Fibroblast of skin of left biceps (primary cell): ENCODE measurements at regions not wholly inside any gene's neighbourhood (a gene's known extent, or its start where the extent isn't known, plus 50 kb on each side); places are given as distances from the start of the nearest gene placed in this dataset.

Source experiments
- DNase-seq, 2 experiments: peaks; one replicate each; pipeline ENCODE4 v3.0.0-alpha.2; 2013; ENCODE audit warnings: low read depth in 2 of 2

DNA sequence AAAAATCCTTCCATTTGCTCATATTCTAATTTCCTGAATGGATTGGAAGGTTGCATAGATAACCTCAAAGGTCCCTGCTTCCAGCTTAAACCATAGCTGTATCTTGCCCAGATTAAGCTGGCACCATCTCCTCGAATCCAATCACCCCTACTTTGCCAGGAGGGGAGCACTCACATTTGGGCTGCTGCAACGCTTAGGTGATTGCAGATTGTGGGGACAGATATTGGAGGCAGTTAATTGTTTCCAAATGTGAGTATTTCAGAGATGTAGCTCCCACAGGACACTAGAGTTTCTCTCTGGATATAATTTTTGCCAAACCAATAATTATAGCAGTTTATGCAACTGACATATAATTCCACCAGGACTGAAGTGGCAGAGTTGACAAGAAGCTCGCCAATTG lies 53.5 kb upstream of the ACSL1 start:
- no peak for DNase-seq

DNA sequence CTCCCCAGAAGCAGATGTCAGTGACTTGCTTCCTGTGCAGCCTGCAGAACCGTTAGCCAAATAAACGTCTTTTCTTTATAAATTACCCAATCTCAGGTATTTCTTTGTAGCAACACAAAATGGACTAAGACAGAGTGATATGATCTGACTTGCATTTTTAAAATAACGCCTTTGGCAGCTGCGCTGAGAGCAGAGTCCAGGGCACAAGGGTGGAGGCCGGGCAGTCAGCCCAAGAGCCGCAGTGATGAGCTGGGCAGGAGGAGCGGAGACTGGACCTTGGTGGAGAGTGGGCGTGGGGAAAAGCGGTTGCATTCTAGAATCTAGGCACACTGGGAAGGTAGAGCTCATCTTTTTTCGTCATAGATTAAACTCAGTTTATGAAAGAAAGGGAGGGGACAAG lies 56.5 kb upstream of the ACSL1 start:
- no peak for DNase-seq

DNA sequence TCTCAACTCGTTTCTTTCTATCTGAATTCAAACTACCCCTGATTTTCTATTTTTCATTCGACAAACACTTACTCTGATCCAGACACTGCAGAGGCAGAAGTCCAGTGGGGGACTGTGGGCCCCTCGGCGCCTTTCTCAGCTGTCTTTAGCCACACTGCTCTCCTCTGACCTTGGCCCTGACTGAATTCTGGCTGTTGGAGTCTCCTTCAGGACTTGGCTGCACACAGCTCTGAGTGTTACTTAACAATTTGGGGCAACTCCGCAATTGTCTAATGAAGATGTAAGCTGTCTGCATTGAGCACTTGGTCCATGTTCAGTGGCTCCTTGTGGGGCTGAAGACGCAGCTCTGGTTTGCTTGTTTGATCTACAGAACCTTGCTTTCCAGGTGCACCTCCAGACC lies 57.3 kb upstream of the ACSL1 start:
- DNase-seq = no peak

DNA sequence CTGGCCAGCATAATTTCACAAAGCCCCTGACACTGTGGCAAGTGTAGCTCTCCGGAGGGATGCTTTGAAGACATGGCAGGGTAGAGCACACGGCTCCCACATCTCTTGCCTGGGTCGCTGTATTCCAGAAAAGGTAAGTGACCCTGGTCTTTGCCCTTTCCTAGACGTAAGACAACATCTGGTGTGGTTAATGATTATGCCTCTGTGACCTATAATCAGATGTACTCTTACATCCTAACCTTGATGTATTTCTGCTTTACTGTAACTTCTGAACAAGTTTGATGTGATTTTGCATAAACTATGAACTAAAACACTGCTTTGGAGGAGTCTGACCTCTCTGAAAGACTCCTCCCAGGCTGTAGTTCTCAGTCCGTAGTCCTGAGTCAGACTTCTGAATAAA lies 59.1 kb upstream of the ACSL1 start:
- no peak for DNase-seq

DNA sequence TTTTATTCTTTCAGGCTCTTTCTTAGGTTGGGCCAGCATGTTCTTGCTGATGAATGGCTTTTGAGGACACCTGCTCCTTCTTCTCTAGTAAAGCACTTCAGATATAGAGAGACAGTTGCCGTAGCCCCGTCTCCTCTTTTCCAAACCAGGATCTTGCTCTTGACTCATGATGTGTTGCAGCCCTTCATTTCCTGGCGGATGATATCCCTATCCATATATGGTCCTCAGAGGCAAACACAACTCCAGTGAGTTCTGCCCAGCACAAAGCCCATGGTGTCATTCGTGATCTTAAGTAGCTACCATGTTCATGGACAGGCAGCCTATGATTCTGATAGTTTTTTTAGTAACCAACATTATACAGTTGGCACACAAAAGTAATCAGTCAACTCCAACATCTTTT lies 59.8 kb upstream of the ACSL1 start:
- DNase-seq = no peak

DNA sequence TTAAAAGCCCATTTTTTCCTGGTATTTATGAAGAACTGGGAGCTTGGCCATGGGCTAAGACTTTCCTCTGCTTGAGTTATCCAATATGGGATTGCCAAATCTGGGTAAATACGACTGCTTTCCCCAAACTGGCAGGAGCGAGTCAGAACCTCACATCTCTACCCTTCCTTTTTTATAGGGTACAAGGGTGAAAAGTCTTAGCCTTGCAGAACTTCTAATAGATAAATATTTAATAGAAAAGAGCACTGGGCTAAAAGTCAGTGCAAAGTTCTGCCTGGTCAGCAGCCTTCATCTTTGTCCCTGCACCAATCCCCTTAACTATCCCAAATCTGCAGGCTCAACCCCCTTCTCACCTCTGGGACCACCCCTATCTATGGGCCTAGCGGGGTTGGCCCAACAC lies 61.6 kb upstream of the ACSL1 start:
- no peak for DNase-seq

DNA sequence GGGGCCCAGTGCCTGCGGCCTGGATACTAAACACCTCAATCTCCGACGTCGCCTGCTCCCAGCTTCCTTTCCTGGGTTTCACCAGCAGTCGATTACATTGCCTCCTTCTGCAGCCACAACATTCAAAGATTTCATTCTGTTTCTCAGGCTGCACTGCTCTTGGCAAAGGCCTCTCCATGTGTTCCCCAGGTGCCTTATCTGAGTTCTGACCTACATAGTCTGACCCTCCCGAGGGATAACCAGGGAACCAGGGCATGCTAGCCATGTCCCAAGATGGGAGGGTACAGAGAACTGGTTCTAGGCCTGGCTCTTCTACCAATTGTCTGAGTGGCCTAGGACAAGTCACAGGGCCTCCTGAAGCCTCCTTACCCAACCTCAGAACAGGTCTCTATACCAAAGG lies 62.2 kb upstream of the ACSL1 start:
- DNase-seq = no peak

DNA sequence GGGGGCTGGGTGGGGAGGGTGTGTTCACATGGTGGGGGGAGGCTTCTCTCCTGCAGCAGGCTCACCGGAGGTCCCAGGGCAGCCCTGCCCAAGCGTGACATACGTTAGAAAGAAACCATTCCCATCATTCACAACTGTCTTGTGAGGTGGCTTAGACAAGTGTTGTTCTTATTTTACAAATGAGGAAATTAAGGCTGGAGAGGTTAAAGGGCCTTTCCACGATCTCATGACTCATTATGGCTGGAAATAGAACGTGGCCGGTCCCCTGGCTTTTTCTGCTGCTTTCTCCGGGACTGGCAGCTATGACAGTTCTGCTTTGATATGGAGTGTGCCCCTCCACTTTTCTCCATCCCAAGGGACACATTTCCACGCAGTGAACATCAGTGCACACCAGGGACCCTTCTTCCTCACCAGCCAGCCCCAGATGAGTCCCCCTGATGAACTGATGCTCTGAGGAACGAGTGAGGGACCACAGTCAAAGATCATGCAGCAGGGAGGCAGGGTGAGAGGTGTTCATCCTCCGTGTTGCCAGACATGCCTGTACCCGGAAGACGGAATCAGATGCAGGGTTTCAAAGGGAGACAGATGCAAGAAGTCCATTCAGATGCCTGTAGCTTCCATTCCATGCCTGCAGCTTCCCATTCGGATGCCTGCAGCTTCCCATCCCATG lies 64.0 kb upstream of the ACSL1 start:
- no peak for DNase-seq

DNA sequence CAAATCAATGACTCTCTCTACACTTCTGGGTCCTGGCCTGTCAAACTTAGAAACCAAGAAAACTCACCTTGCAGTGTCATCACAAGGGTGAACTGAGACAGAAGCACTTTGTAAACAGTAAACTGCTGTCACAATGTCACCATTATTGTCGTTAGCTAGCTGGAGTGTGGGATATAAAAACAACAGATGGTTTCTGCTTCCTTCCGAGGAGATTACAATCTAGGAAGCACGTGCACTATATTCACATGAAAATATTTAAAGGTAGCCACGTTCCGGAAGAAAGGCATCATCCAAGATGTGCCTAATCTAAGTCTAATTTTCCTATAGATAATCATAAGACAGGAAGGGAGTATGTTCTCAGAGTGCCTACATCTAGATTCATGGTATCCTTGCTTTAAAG lies 64.7 kb upstream of the ACSL1 start:
- no peak for DNase-seq

DNA sequence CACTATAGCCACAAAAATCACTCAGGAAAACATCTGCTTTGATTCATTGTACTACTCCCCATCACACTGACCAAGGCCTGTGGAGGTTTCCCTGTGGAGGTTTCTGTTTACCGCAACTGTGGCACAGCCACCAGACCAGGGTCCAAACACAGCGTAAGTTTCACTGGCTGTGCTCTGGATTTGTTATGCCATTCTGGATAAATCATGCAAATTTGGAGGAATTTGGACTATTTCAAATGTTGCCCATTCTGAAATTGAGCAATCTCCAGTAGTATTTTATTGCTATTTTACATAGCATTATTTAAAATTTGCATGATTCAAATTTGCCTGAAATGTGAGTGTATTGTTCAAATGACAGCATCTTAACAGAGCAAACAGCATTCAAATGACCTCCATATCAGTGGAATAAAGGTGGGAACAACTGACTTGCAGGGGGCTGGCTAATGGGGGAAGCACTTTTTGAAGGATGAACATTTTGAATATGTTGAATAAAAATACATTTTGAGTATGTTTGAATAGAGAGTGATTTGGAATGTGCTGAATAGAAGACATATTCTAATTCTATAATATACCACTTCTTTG lies 66.1 kb upstream of the ACSL1 start:
- DNase-seq = no peak

DNA sequence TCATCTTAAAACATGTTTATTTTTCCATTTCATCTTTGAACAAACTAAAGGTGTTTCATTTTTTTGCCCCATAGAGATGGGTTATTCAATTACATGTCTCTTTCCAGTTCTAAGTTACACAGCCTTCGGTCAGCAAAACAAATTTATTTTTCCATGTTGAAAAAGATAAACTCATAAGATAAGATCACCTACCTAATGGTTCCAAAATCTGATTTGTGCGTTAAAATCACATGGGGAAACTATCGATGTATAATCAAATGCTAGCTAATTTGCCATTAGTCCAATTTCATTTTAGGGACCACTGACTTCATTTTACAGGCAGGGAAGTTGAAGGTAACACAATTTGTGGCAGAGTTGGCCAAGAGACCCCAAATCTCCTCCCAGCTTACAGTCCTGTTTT lies 67.2 kb upstream of the ACSL1 start:
- DNase-seq = no peak

DNA sequence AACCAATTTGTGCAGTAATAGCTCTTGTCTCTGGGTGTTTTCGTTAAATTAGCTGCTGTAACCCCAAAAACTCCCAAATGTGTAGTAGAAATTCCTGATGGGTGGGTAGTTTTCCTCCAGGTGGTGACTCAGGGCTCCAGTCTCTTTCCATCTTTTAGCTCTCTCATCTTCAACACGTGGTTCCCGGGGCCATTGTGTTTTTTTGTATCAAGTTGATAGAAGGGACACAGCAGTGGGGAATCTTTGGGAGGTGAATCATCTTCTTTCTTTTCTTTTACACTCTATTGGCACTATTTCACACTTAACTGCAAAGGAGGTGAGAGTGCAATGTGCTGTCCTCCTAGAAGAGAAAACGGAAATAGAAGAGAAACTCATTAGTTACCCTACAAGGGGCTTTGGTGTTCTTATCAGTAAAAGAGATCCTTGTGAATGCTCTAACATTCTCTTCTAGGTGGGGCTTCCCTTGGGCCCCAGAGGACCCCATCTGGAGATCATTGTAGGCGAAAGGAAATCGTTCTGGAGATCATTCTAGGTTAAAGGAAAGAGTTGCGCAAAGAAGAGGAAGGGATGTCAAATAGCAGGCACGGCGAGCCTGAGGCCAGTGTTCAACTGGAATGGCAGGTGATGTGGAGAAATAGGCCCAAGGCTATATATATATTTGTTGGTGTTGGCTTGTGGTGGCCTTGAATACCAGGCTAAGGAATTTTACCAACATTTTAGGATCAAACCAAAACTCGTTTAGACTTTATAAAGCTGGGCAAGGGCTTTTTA lies 68.2 kb upstream of the ACSL1 start:
- DNase-seq = no peak

DNA sequence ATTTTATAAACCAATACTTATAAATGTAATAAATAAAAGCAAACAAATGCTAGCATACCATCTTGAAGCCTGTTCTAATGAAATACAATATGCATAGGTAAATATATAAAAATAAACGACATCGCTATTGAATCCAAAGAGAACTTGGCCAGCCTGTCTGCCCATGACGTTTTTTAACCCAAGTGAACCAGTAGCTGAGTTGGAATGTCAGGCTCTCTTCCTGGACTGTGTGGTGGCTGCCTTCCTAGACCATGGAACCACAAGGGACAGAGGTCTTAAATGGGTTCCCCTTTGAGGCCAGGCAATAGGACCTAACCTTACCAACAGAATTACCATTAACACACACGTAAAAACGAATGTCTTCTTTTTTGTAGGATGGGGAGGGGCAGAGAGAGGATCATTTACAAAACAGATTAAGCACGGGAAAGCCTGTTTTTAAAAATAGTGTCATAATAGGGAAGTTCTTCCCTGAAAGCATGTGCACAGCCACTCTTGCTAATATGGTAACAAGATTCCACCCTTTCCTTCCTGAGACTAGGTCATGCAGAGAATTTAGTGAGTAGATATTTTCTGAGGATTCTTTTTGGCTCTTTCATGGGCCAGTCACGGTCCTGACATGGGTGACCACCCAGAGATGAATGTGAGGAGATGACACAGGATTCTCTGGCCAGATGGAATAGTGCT lies 69.4 kb upstream of the ACSL1 start:
- no peak for DNase-seq

DNA sequence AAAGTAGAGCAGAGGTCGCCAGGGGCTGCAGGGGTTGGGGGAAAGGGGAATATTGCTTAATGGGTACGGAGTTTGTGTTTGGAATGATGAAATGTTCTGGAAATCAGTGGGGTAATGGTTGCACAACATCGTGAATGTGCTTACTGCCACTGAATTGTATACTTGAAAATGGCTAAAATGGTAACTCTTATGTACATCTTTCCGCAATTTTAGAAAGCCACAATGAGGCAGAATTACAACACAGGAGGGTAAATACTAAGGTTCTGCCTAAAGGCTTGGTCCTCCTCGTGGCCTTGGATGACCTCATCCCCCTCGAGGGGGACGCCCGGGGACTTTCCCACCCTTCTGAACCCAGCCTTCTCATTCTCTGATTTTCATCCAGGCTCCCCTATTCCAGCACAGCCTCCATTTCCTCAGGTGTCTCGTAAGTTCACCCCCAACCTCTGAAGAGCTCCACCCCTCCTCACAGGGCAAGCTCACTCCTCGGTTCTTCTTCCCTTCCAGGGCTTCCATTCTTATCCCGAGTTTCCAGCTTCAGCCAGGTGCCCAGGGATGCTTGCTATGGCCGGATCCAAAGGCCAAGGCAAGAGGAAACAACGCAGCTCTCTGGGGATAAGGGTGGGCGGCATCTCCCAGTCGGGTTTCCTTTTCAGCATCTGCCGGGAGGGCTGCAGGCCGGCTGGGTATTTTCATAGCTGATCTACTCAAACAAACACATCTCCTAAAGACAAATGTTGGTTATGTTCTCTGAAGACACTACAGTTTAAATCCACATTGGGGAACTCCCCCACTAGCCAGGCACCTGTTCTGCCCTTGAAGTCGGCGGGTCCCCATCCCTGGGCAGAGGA lies 71.3 kb upstream of the ACSL1 start:
- DNase-seq = no peak

DNA sequence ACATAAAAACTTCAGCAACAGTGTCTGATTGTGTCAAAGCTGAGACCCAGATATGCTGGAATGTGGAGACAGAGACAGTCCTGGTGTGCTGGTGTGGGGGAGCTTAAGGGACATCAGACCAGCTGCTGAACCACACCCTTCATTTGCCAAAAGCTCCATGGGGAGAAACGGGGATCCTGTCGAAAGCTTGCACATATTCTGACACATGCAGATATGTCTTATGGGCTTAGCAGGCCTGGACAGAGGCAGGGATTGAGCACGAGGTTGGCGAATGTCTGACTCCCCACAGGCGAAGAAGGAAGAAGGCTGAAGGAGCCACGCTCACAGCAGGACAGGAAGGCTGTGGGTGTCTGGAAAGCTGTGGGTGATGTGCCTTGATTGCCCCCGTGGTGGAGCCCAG lies 72.1 kb upstream of the ACSL1 start:
- DNase-seq = no peak

DNA sequence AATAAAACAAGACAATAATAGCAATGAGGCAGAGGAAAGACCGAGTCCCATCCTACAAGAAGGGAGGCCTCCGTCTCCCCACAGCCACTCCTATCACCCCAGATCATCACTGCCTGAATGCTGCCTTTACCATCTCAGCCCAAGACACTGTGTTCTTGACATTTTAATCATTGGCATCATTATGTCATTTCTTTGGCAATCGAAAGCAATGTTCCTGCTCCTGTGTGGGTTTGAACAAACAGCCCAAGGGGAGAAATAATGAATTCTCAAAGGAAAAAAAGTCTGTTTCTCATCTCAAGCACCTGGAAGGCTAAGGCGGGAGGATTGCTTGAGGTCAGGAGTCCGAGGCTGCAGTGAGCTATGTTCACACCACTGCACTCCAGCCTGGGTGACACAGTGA lies 73.0 kb upstream of the ACSL1 start:
- no peak for DNase-seq

DNA sequence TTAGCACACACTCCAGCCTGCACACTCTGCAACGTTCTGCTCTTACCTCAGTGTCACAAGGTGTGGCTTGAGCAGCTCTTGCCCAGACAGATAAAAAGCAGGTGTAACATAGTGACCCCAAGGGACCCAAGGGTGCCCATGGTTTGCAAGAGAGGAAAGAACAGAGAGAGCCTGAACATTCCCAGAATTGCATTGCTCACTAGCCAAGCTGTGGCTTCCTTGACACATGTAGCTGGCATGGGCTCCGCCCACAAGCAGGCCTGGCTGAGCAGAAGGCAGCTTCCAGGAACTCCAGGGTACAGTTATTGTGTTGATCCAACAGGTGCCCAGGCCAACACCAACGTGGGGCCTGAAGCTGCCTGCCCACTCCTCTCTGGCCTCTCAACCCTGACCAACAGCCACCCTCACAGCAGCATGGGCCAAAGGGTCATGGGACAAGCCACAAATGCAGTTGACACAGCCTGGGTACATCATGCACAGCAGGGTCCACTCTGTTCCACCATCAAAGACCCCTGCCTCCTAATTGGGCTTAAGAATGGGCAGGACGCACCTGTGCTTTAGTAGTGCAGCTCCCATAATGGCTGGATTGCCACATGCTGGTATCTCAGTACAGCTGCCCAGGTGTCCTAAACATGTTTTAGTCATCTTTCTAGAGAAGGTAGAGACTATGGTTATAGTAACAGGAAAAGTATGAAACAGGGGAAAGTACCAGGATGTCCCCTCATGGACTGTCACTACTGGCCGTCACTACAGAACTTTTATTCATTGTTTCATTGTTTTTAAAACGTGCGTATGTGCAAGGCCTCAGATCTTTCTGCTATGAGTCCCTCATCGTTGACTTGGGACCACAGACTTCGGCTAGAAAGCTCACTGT lies 73.7 kb upstream of the ACSL1 start:
- no peak for DNase-seq

DNA sequence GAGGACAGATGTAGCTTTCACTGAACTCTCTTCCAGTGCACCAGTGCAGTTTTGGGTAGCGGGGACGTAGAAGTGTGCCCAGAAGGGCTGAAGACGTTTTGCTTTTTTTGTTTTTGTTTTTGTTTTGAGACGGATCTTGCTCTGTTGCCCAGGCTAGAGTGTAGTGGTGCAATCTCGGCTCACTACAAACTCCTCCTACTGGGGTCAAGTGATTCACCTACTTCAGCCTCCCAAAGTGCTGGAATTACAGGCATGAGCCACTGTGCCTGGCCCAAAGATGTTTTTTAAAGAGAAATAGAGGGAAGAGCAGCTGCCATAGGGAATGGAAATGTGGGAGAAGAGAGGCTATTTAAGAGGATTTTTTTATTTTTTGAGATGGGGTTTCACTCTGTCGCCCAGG lies 74.4 kb upstream of the ACSL1 start:
- DNase-seq = no peak

DNA sequence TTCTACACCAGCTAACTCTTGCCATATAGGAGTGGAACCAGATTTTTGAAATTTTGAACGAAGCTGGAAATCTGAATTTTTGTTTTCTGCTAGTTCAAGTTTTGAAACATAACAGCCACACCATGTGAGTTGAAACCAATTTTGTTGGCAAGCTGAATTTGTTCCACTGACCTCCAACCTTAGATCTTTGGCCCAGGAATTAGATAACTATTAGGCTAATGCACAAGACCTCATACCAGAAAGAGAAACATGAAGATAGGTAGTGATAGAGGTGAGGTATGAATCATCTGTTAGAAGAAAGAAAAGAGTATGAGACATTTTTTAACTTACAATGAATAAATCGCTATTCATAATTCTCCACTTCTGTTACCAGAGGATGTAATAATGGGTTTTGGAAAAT lies 76.8 kb upstream of the ACSL1 start:
- DNase-seq = no peak

DNA sequence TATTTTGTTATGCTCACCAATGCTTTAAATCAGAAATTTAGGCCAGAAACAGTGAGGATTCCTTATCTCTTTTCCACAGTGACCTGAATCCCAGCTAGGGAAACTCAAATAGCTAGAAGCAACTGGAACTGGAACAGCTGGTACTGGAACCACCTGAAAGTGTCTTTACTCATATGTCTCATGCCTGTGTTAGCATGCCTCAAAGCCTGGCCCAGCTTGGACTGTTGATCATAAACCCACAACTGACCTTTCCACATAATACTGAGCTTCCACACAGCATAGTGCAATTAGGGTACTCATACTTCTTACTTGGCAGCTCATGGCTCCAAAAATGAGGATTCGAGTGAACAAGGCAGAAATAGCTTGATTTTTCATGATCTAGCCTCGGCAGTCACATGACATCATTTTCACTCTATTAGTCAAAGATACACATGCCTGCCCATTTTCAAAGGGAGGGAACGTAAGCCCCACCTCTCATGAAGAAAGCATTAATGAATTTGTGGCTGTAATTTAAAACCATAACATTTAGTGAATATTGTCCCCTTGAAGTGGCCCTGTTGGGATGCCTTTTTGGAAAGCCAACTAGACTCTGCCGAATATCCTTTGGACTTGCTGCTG lies 80.8 kb upstream of the ACSL1 start:
- no peak for DNase-seq
